ENCODE measurements at regions not wholly inside any gene's neighbourhood (a gene's known extent, or its start where the extent isn't known, plus 50 kb on each side); places are given as distances from the start of the nearest gene placed in this dataset.
"Not testable (repeated sequence)": the region's sequence is repeated elsewhere in the genome, so short reads cannot be mapped to it uniquely, and the experiment has no call there.

- DNase-seq = no peak
Observed at GRCh38 chr7:149334930-149335329, 72.9 kb downstream of the ZNF783 start.

- no peak for DNase-seq
Observed at GRCh38 chr7:149348758-149349369, 86.9 kb downstream of the ZNF783 start.

GRCh38 chr7:149353739-149354504, 91.9 kb downstream of the ZNF783 start:
- peak; percentile 7 to 40 (median 11) for DNase-seq

GRCh38 chr7:149355035-149355389, 93.0 kb downstream of the ZNF783 start:
- DNase-seq = not testable (repeated sequence)

GRCh38 chr7:149355390-149356048, 93.5 kb downstream of the ZNF783 start:
- DNase-seq = no peak

GRCh38 chr7:149362696-149363095, 98.2 kb downstream of the ZNF777 start:
- DNase-seq = no peak

- DNase-seq = no peak
Observed at GRCh38 chr7:149367418-149368180, 93.3 kb downstream of the ZNF777 start.

- no peak for DNase-seq
Observed at GRCh38 chr7:149369497-149369896, 91.4 kb downstream of the ZNF777 start.

GRCh38 chr7:149370790-149371189, 90.1 kb downstream of the ZNF777 start:
- DNase-seq = no peak

GRCh38 chr7:149373089-149373488, 87.8 kb downstream of the ZNF777 start:
- no peak for DNase-seq

- no peak for DNase-seq
Observed at GRCh38 chr7:149375234-149376008, 85.4 kb downstream of the ZNF777 start.

GRCh38 chr7:149377386-149377785, 83.5 kb downstream of the ZNF777 start:
- DNase-seq = no peak

GRCh38 chr7:149379625-149380024, 81.2 kb downstream of the ZNF777 start:
- DNase-seq = no peak

- no peak for DNase-seq
Observed at GRCh38 chr7:149381245-149381644, 79.6 kb downstream of the ZNF777 start.
